ENCODE measurements at regions not wholly inside any gene's neighbourhood (a gene's known extent, or its start where the extent isn't known, plus 50 kb on each side); places are given as distances from the start of the nearest gene placed in this dataset.

DNA sequence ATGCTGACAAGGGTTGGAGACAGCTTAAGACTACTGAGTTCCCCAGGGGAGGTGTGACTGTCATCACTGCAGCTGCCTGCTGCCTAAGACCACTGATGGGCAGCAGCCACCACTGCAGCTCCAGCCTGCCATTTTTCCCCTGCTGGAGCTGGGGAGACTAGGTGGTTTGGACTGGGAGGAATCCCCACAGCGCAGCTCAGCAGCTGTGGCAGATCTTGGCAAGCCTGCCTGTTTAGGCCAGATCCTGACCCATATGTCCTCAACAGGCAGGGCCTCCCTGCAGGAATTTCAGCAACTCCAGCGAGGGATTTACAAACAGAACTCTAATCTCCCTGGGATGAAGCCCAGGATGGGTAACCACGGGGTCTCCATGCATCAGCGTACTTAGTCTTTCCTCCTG lies 356.4 kb upstream of the TOM1L1 start:
- POLR2A ChIA-PET: no interaction called here
- peaks cover 6% of the 10 kb centered on the region for H3K9me3 Mint-ChIP-seq (ENCODE audit: unreplicated experiment)

DNA sequence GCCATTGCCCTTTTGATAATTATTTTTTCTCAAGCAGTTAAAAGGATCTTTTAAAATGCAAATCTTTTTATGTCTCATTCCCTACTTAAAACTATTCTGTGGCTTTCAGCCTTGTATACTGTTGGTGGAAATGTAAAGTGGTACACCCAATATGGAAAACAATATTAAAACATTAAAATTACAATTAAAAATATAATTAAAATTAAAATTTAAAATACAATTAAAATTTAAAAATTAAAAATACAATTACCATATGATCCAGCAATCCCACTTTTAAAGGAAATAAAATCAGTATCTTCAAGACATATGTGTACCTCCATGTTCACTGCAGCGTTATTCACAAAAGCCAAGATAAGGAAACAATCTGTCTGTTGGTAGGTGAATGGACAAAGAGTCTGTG lies 340.8 kb upstream of the TOM1L1 start:
- Mint-ChIP-seq H3K4me3 (ENCODE audit: unreplicated experiment) (no peak overlapping the region), H3K36me3 (ENCODE audit: insufficient read depth, unreplicated experiment) (no peaks in the 10 kb centered on the region), H3K27ac (ENCODE audit: unreplicated experiment) (no peak overlapping the region), H3K27me3 (ENCODE audit: insufficient read depth, unreplicated experiment) (peaks cover 9% of the 10 kb centered on the region), H3K9me3 (ENCODE audit: unreplicated experiment) (no peaks in the 10 kb centered on the region), H3K4me1 (ENCODE audit: low read depth, unreplicated experiment) (no peaks in the 10 kb centered on the region)
- CTCF ChIA-PET: no interaction called here
- Histone ChIP-seq H3K36me3 (ENCODE audit: control insufficient read depth, insufficient read depth, low read length) (no peaks in the 10 kb centered on the region), H3K4me3 (ENCODE audit: low read depth, low read length) (no peak overlapping the region), H3K4me1 (no peaks in the 10 kb centered on the region), H3K27me3 (replicated peaks; ENCODE audit: control insufficient read depth, insufficient read depth, low read length) (no peaks in the 10 kb centered on the region), H3K9me3 (no peaks in the 10 kb centered on the region)
- POLR2A ChIA-PET: no interaction called here
- TF ChIP-seq, protein P1, sequence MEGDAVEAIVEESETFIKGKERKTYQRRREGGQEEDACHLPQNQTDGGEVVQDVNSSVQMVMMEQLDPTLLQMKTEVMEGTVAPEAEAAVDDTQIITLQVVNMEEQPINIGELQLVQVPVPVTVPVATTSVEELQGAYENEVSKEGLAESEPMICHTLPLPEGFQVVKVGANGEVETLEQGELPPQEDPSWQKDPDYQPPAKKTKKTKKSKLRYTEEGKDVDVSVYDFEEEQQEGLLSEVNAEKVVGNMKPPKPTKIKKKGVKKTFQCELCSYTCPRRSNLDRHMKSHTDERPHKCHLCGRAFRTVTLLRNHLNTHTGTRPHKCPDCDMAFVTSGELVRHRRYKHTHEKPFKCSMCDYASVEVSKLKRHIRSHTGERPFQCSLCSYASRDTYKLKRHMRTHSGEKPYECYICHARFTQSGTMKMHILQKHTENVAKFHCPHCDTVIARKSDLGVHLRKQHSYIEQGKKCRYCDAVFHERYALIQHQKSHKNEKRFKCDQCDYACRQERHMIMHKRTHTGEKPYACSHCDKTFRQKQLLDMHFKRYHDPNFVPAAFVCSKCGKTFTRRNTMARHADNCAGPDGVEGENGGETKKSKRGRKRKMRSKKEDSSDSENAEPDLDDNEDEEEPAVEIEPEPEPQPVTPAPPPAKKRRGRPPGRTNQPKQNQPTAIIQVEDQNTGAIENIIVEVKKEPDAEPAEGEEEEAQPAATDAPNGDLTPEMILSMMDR (IDR thresholded peaks at IDR 0.05; ENCODE audit: insufficient read depth in 1 of 2, low read depth in 1 of 2, low read length in 1 of 2, severe bottlenecking in 1 of 2, unreplicated experiment in 1 of 2): no peak
- intact Hi-C loops (cut with micrococcal nuclease; ENCODE audit: unreplicated experiment): no loop called here
- BruUV-seq (replicated peaks): no TSS peak
- DNase-seq: no peak

More for the DNA sequence above, 356.4 kb upstream of the TOM1L1 start:
- Histone ChIP-seq H3K4me3 (ENCODE audit: low read depth, low read length) (no peak overlapping the region), H3K36me3 (ENCODE audit: control insufficient read depth, insufficient read depth, low read length) (no peaks in the 10 kb centered on the region), H3K27me3 (replicated peaks; ENCODE audit: control insufficient read depth, insufficient read depth, low read length) (no peaks in the 10 kb centered on the region), H3K9me3 (no peaks in the 10 kb centered on the region), H3K4me1 (no peaks in the 10 kb centered on the region)
- TF ChIP-seq, protein P1 (IDR thresholded peaks at IDR 0.05; ENCODE audit: insufficient read depth in 1 of 2, low read depth in 1 of 2, low read length in 1 of 2, severe bottlenecking in 1 of 2, unreplicated experiment in 1 of 2): peak in 1 of 2 experiments; percentile 46
- CTCF ChIA-PET: no interaction called here
- intact Hi-C loops (cut with micrococcal nuclease; ENCODE audit: unreplicated experiment): no loop called here
- Mint-ChIP-seq H3K4me1 (ENCODE audit: low read depth, unreplicated experiment) (no peaks in the 10 kb centered on the region), H3K4me3 (ENCODE audit: unreplicated experiment) (no peak overlapping the region), H3K36me3 (ENCODE audit: insufficient read depth, unreplicated experiment) (no peaks in the 10 kb centered on the region), H3K27ac (ENCODE audit: unreplicated experiment) (no peak overlapping the region), H3K27me3 (ENCODE audit: insufficient read depth, unreplicated experiment) (no peaks in the 10 kb centered on the region)
- DNase-seq: peak; percentile 40 to 45
- BruUV-seq (replicated peaks): no TSS peak

DNA sequence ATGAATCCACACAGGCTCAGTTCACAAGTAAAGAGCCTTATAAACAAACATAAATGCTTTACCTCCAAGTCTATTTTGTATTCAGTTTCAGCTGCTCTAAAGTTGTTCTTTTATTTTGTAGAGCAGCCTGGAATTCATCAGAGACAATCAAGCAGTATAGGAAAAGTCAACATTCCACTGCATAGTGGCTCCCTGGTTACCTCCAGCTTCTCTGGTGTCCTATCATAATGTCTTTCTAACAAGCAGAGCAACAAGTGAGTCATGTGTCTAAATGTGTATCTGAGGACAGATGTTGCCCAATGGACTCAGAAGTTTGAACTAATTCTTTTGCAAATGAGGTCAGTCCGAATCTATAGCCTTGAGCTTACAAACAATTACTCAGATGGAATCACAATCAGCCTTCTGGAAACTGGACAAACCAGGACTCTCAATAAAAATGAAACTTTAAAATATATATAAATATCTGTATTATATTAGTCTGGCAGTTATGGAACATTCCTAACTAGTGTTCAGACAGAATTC lies 292.0 kb upstream of the TOM1L1 start:
- H3K36me3 ChIP-seq (ENCODE audit: control insufficient read depth, insufficient read depth, low read length): no peaks in the 10 kb centered on the region
- ChIA-PET POLR2A (no interaction called here), CTCF (no interaction called here)
- TF ChIP-seq, protein P1 (IDR thresholded peaks at IDR 0.05; ENCODE audit: insufficient read depth in 1 of 2, low read depth in 1 of 2, low read length in 1 of 2, severe bottlenecking in 1 of 2, unreplicated experiment in 1 of 2): no peak
- H3K27me3 Mint-ChIP-seq (ENCODE audit: insufficient read depth, unreplicated experiment): no peaks in the 10 kb centered on the region
- peaks cover 4% of the 10 kb centered on the region; the same call in 1 of the 2 replicates for H3K4me1 ChIP-seq
- no peaks in the 10 kb centered on the region for H3K36me3 Mint-ChIP-seq (ENCODE audit: insufficient read depth, unreplicated experiment)
- H3K9me3 Mint-ChIP-seq (ENCODE audit: unreplicated experiment): peaks cover 34% of the 10 kb centered on the region
- no peaks in the 10 kb centered on the region for H3K4me1 Mint-ChIP-seq (ENCODE audit: low read depth, unreplicated experiment)
- H3K9me3 ChIP-seq: peaks cover 6% of the 10 kb centered on the region; the same call in 1 of the 2 replicates
- no peak overlapping the region for H3K27ac Mint-ChIP-seq (ENCODE audit: unreplicated experiment)
- no peak overlapping the region for H3K4me3 Mint-ChIP-seq (ENCODE audit: unreplicated experiment)
- H3K27me3 ChIP-seq (replicated peaks; ENCODE audit: control insufficient read depth, insufficient read depth, low read length): no peaks in the 10 kb centered on the region
- H3K4me3 ChIP-seq (ENCODE audit: low read depth, low read length): no peak overlapping the region
- intact Hi-C loops (cut with micrococcal nuclease; ENCODE audit: unreplicated experiment): no loop called here
- no TSS peak for BruUV-seq (replicated peaks)
- DNase-seq: no peak
